ENCODE measurements at regions not wholly inside any gene's neighbourhood (a gene's known extent, or its start where the extent isn't known, plus 50 kb on each side); places are given as distances from the start of the nearest gene placed in this dataset.

- intact Hi-C loops (cut with DNase I) = no loop called here
- DNase-seq (no peak), ATAC-seq (no peak)
- no peaks in the 10 kb centered on the region for H3K4me1 ChIP-seq
- no peaks in the 10 kb centered on the region for H3K9me3 ChIP-seq
- TF ChIP-seq POLR2A (IDR thresholded peaks at IDR 0.05) = no peak
- TF ChIP-seq CTCF (IDR thresholded peaks at IDR 0.05) = no peak
- no peak overlapping the region for H3K4me3 ChIP-seq
- no peaks in the 10 kb centered on the region for H3K36me3 ChIP-seq (replicated peaks in 1 of 2; ENCODE audit: insufficient read depth in 1 of 2, low read depth in 2 of 2)
- no peaks in the 10 kb centered on the region for H3K27me3 ChIP-seq
- no peak overlapping the region for H3K27ac ChIP-seq
- WGBS, 2 donors = 73 to 79% methylated on average over 5 of the region's 5 CpGs
Observed at GRCh38 chr22:22802339-22802970, 85.2 kb upstream of the IGLL5 start.

GRCh38 chr22:22803285-22803853 is 84.2 kb upstream of the IGLL5 start:
- no peak for DNase-seq
- WGBS, 2 donors = 44 to 56% methylated on average over 3 of the region's 3 CpGs
- H3K27me3 ChIP-seq = no peaks in the 10 kb centered on the region

GRCh38 chr22:22810018-22810427 is 77.6 kb upstream of the IGLL5 start:
- 0 to 59% methylated on average over 1 to 5 of the region's 5 CpGs for WGBS, 2 donors
- H3K4me3 ChIP-seq = no peak overlapping the region
- no peak overlapping the region for H3K27ac ChIP-seq
- intact Hi-C loops (cut with DNase I) = no loop called here
- no peaks in the 10 kb centered on the region for H3K27me3 ChIP-seq
- ATAC-seq (peak; percentile 70), DNase-seq (peak; percentile 35 to 66 (median 51))
- no peaks in the 10 kb centered on the region for H3K9me3 ChIP-seq
- H3K36me3 ChIP-seq (replicated peaks in 1 of 2; ENCODE audit: insufficient read depth in 1 of 2, low read depth in 2 of 2) = no peaks in the 10 kb centered on the region
- H3K4me1 ChIP-seq = no peaks in the 10 kb centered on the region
- TF ChIP-seq POLR2A (IDR thresholded peaks at IDR 0.05) (no peak), CTCF (IDR thresholded peaks at IDR 0.05) (peak; percentile 35 to 74 (median 48))

More at GRCh38 chr22:22803285-22803853, 84.2 kb upstream of the IGLL5 start:
- no peak for ATAC-seq
- TF ChIP-seq CTCF (IDR thresholded peaks at IDR 0.05) = no peak
- no peak for TF ChIP-seq POLR2A (IDR thresholded peaks at IDR 0.05)
- no peak overlapping the region for H3K4me3 ChIP-seq
- H3K4me1 ChIP-seq = no peaks in the 10 kb centered on the region
- no peaks in the 10 kb centered on the region for H3K9me3 ChIP-seq
- H3K27ac ChIP-seq = no peak overlapping the region
- no peaks in the 10 kb centered on the region for H3K36me3 ChIP-seq (replicated peaks in 1 of 2; ENCODE audit: insufficient read depth in 1 of 2, low read depth in 2 of 2)
- intact Hi-C loops (cut with DNase I) = no loop called here

GRCh38 chr22:22810471-22810870 is 77.1 kb upstream of the IGLL5 start:
- DNase-seq (no peak), ATAC-seq (no peak)
- H3K4me1 ChIP-seq = no peaks in the 10 kb centered on the region
- H3K27ac ChIP-seq = no peak overlapping the region
- TF ChIP-seq CTCF (IDR thresholded peaks at IDR 0.05) (no peak), POLR2A (IDR thresholded peaks at IDR 0.05) (no peak)
- no peaks in the 10 kb centered on the region for H3K27me3 ChIP-seq
- 0 to 59% methylated on average over 1 to 6 of the region's 8 CpGs for WGBS, 2 donors
- H3K4me3 ChIP-seq = no peak overlapping the region
- no peaks in the 10 kb centered on the region for H3K9me3 ChIP-seq
- no peaks in the 10 kb centered on the region for H3K36me3 ChIP-seq (replicated peaks in 1 of 2; ENCODE audit: insufficient read depth in 1 of 2, low read depth in 2 of 2)
- intact Hi-C loops (cut with DNase I) = no loop called here
